HepG2 (cell line): ENCODE measurements at regions not wholly inside any gene's neighbourhood (a gene's known extent, or its start where the extent isn't known, plus 50 kb on each side); places are given as distances from the start of the nearest gene placed in this dataset.

Experiments used
- ATAC-seq: fragments of 200-7000 bp; cut with Tn5 transposase; 3 replicates; pipeline ENCODE4 v1.9.1; 2020; ENCODE audit warnings: mild to moderate bottlenecking, moderate library complexity
- BruUV-seq: library from RNA; stranded (reverse); fragments of 400-500 nt; replicated peaks from 2 replicates; lab custom pipeline; 2021; lab: Mats Ljungman, UMichigan
- CTCF ChIA-PET: fragments of 300-600 bp; formaldehyde crosslinking; extraction: SDS; loops from one replicate; lab custom pipeline; 2021; ENCODE audit warnings: low total read pairs, inconsistent platforms, low intra/inter-chr PET ratio; lab: Yijun Ruan, JAX
- POLR2A ChIA-PET: fragments of 350-600 bp; sonication (Branson Sonifier 250); formaldehyde crosslinking; loops from one replicate; lab custom pipeline; 2020; ENCODE audit warnings: antibody characterized with exemption, inconsistent platforms; lab: Yijun Ruan, JAX
- DNase-seq: peaks from one replicate; pipeline ENCODE4 v3.0.0-alpha.2; 2015; ENCODE audit warnings: low spot score
- FAIRE-seq: peaks from 3 replicates; lab custom pipeline; 2011; peaks lifted over from hg19 to GRCh38; lab: Jason Lieb, UNC
- H2AFZ ChIP-seq: one replicate; pipeline ENCODE4 v1.6.1; 2011; ENCODE audit warnings: low read length, inconsistent platforms
- H3K27ac ChIP-seq: fragments of 300-600 bp; 3 replicates; pipeline ENCODE4 v1.8.0; 2011; ENCODE audit warnings: mixed run types, mild to moderate bottlenecking, mixed read lengths, low read length, inconsistent platforms; ENCODE audit not compliant: insufficient read depth; ENCODE audit errors: extremely low read length
- H3K27me3 ChIP-seq, 2 experiments: fragments of 200-600 bp in 1 of 2; 2 replicates in 1 of 2; 3 replicates in 1 of 2; pipeline versions ENCODE4 v1.6.0 to v1.8.0; 2011; ENCODE audit warnings: low read length in 2 of 2, mild to moderate bottlenecking in 2 of 2, moderate library complexity in 2 of 2, inconsistent platforms in 1 of 2; ENCODE audit not compliant: insufficient read depth in 2 of 2, control insufficient read depth in 1 of 2
- H3K36me3 ChIP-seq, 2 experiments: fragments of 200-600 bp in 1 of 2; replicated peaks in 1 of 2; 2 replicates in 1 of 2; 3 replicates in 1 of 2; pipeline versions ENCODE4 v1.5.1 to v1.8.0; 2011; ENCODE audit warnings: low read length in 2 of 2, inconsistent platforms in 1 of 2; ENCODE audit not compliant: insufficient read depth in 2 of 2, control insufficient read depth in 1 of 2
- H3K4me1 ChIP-seq: 2 replicates; pipeline ENCODE4 v1.5.1; 2012; ENCODE audit warnings: low read length, inconsistent platforms; ENCODE audit not compliant: insufficient read depth
- H3K4me2 ChIP-seq: 2 replicates; pipeline ENCODE4 v1.6.0; 2011; ENCODE audit warnings: low read depth, low read length, inconsistent platforms
- H3K4me3 ChIP-seq, 3 experiments: fragments of 200-600 bp in 1 of 3; sonication (generic), shearing (Covaris generic) in 1 of 3; replicated peaks in 1 of 3; 2 replicates each; pipeline ENCODE4 v1.5.1; 2011 to 2016; ENCODE audit warnings: low read length in 3 of 3, inconsistent platforms in 2 of 3, low read depth in 2 of 3, mild to moderate bottlenecking in 2 of 3, control low read depth in 1 of 3, mixed read lengths in 1 of 3; ENCODE audit not compliant: insufficient read depth in 1 of 3
- H3K79me2 ChIP-seq: one replicate; pipeline ENCODE4 v1.6.1; 2011; ENCODE audit warnings: low read length, inconsistent platforms; ENCODE audit not compliant: insufficient read depth
- H3K9ac ChIP-seq: 2 replicates; pipeline ENCODE4 v1.6.0; 2011; ENCODE audit warnings: mild to moderate bottlenecking, low read depth, low read length, inconsistent platforms; ENCODE audit not compliant: insufficient read depth
- H3K9me3 ChIP-seq: 2 replicates; pipeline ENCODE4 v1.5.1; 2012; ENCODE audit warnings: mild to moderate bottlenecking, low read length
- H4K20me1 ChIP-seq: 2 replicates; pipeline ENCODE4 v1.6.0; 2011; ENCODE audit warnings: inconsistent platforms, mild to moderate bottlenecking, low read length, moderate library complexity; ENCODE audit not compliant: insufficient read depth
- BATF2 ChIP-seq: sonication (generic); formaldehyde crosslinking; IDR thresholded peaks from 2 replicates; pipeline ENCODE4 v1.8.0; 2022; ENCODE audit warnings: mild to moderate bottlenecking, missing genetic modification reagents, moderate library complexity
- HNF1A ChIP-seq, 2 experiments: sonication (generic) in 1 of 2; formaldehyde crosslinking in 1 of 2; IDR thresholded peaks; 2 replicates each; pipeline versions ENCODE4 v1.4.0 to v1.6.1; 2016 to 2020; ENCODE audit warnings: borderline replicate concordance in 1 of 2, low read depth in 1 of 2, mild to moderate bottlenecking in 1 of 2, missing genetic modification reagents in 1 of 2
- HOMEZ ChIP-seq: IDR thresholded peaks from 2 replicates; pipeline ENCODE4 v1.6.1; 2016; ENCODE audit warnings: low read depth
- KLF11 ChIP-seq: IDR thresholded peaks from 2 replicates; pipeline ENCODE4 v1.6.1; 2016; ENCODE audit warnings: missing compliant biosample characterization
- NCOR1 ChIP-seq: fragments of 200-600 bp; sonication (generic); IDR thresholded peaks from 2 replicates; pipeline ENCODE4 v1.7.0; 2017; ENCODE audit warnings: antibody characterized with exemption, low read length, borderline replicate concordance
- PHF21A ChIP-seq: sonication (generic); formaldehyde crosslinking; IDR thresholded peaks from 2 replicates; pipeline ENCODE4 v1.5.0; 2020; ENCODE audit warnings: mild to moderate bottlenecking, missing genetic modification reagents
- SAP130 ChIP-seq: IDR thresholded peaks from 2 replicates; pipeline ENCODE4 v1.6.1; 2016; ENCODE audit warnings: low read depth
- TCF12 ChIP-seq, 2 experiments: fragments of 450-650 bp in 1 of 2; sonication (generic) in 1 of 2; formaldehyde crosslinking in 1 of 2; IDR thresholded peaks; 2 replicates each; pipeline versions ENCODE4 v1.6.1 to v1.8.0; 2017 to 2022; ENCODE audit warnings: antibody characterized with exemption in 1 of 2, mild to moderate bottlenecking in 1 of 2, missing genetic modification reagents in 1 of 2, moderate library complexity in 1 of 2
- ZFY ChIP-seq: sonication (generic); formaldehyde crosslinking; IDR thresholded peaks from 2 replicates; pipeline ENCODE4 v1.4.0; 2020; ENCODE audit warnings: missing genetic modification reagents
- ZIK1 ChIP-seq: sonication (generic); formaldehyde crosslinking; IDR thresholded peaks from 2 replicates; pipeline ENCODE4 v1.5.0; 2020; ENCODE audit warnings: mild to moderate bottlenecking, low read depth, missing genetic modification reagents, borderline replicate concordance
- WGBS: methylation state at CpG from one replicate; pipeline ENCODE4 v1.1.6; 2017; ENCODE audit warnings: low lambda C conversion rate; 5-methylcytosine and 5-hydroxymethylcytosine counted together
- in situ Hi-C: cut with HindIII; loops from 2 replicates; pipeline ENCODE4 v1.10.0; 2017; ENCODE audit warnings: low pct_unique_long_range_greater_than_20kb; ENCODE audit not compliant: extremely low pct_ligation_motif_present
- intact Hi-C: fragments of 100-400 bp; cut with micrococcal nuclease; formaldehyde crosslinking; loops from one replicate; pipeline ENCODE4 v1.10.0; 2022; ENCODE audit not compliant: unreplicated experiment

GRCh38 chr10:4226941-4227540 is 442.0 kb upstream of the KLF6 start:
- FAIRE-seq (no peak), DNase-seq (no peak), ATAC-seq (no peak)
- intact Hi-C loops (no loop called here), in situ Hi-C loops (no loop called here)
- TF ChIP-seq HOMEZ (CRISPR knock-in tag) = no peak
- no peak for TF ChIP-seq SAP130
- TF ChIP-seq BATF2 (CRISPR knock-in tag) = no peak
- no peaks in the 10 kb centered on the region for H3K9me3 ChIP-seq
- H3K4me2 ChIP-seq = no peak overlapping the region
- BruUV-seq = no TSS peak
- WGBS = 12% methylated on average over 4 of the region's 4 CpGs
- H3K27me3 ChIP-seq = no peaks in the 10 kb centered on the region
- no peak overlapping the region for H2AFZ ChIP-seq
- no peaks in the 10 kb centered on the region for H4K20me1 ChIP-seq
- no peak overlapping the region for H3K9ac ChIP-seq
- no peak overlapping the region for H3K4me3 ChIP-seq
- H3K4me1 ChIP-seq = no peaks in the 10 kb centered on the region
- H3K79me2 ChIP-seq = no peaks in the 10 kb centered on the region
- ChIA-PET POLR2A (no interaction called here), CTCF (no interaction called here)
- H3K36me3 ChIP-seq = no peaks in the 10 kb centered on the region
- H3K27ac ChIP-seq = no peak overlapping the region

- intact Hi-C loops = no loop called here
- H3K27me3 ChIP-seq = no peaks in the 10 kb centered on the region
- CTCF ChIA-PET = no interaction called here
- no peaks in the 10 kb centered on the region for H3K4me1 ChIP-seq
- H3K4me2 ChIP-seq = no peak overlapping the region
- no peak for FAIRE-seq
- POLR2A ChIA-PET = no interaction called here
- in situ Hi-C loops = no loop called here
- BruUV-seq = no TSS peak
- no peak overlapping the region for H3K9ac ChIP-seq
- WGBS = 13% methylated on average over 6 of the region's 6 CpGs
- H3K79me2 ChIP-seq = no peaks in the 10 kb centered on the region
- no peak overlapping the region for H2AFZ ChIP-seq
- no peak for TF ChIP-seq PHF21A (CRISPR knock-in tag)
- no peak for TF ChIP-seq ZFY (CRISPR knock-in tag)
- TF ChIP-seq ZIK1 (CRISPR knock-in tag) = no peak
- no peak for TF ChIP-seq HNF1A (IDR thresholded peaks at IDR 0.05; ENCODE audit: low read depth)
- TF ChIP-seq HNF1A (CRISPR knock-in tag; IDR thresholded peaks at IDR 0.05; ENCODE audit: borderline replicate concordance) = no peak
- TF ChIP-seq TCF12 (IDR thresholded peaks at IDR 0.05) = no peak
- TF ChIP-seq TCF12 (CRISPR knock-in tag; IDR thresholded peaks at IDR 0.05) = no peak
- TF ChIP-seq NCOR1 = no peak
- TF ChIP-seq KLF11 (CRISPR knock-in tag) = no peak
- H3K27ac ChIP-seq = no peak overlapping the region
- ATAC-seq = no peak
- H3K4me3 ChIP-seq = no peak overlapping the region
- H3K9me3 ChIP-seq = no peaks in the 10 kb centered on the region
- no peaks in the 10 kb centered on the region for H3K36me3 ChIP-seq
- no peak for DNase-seq
- no peaks in the 10 kb centered on the region for H4K20me1 ChIP-seq
Observed at GRCh38 chr10:4224178-4224577, 439.2 kb upstream of the KLF6 start.
